ENCODE measurements at regions not wholly inside any gene's neighbourhood (a gene's known extent, or its start where the extent isn't known, plus 50 kb on each side); places are given as distances from the start of the nearest gene placed in this dataset.

GRCh38 chr9:30504502-30504905 lies 1879.9 kb upstream of the ACO1 start:
- Histone ChIP-seq H2BK15ac (ENCODE audit: low read length) (no peak overlapping the region), H2BK20ac (ENCODE audit: low read length) (no peak overlapping the region), H3K79me2 (ENCODE audit: control insufficient read depth in 1 of 2, insufficient read depth in 2 of 2, low read length in 2 of 2) (no peaks in the 10 kb centered on the region), H2AK5ac (ENCODE audit: low read depth, low read length) (no peak overlapping the region), H3K27ac (ENCODE audit: low read depth, low read length) (no peak overlapping the region), H3K36me3 (ENCODE audit: control insufficient read depth in 2 of 4, insufficient read depth in 4 of 4, low read length in 3 of 4) (no peaks in the 10 kb centered on the region), H3K14ac (ENCODE audit: insufficient read length) (no peak overlapping the region), H3K4me1 (replicated peaks in 1 of 4; ENCODE audit: control insufficient read depth in 3 of 4, insufficient read depth in 4 of 4, low read length in 3 of 4) (no peaks in the 10 kb centered on the region), H3K23ac (ENCODE audit: insufficient read length) (no peak overlapping the region), H4K8ac (ENCODE audit: extremely low read depth, insufficient read depth, low read length) (no peak overlapping the region), H4K91ac (replicated peaks; ENCODE audit: insufficient read length, low read length) (no peak overlapping the region), H3K4me3 (ENCODE audit: extremely low read depth in 1 of 4, insufficient read depth in 2 of 4, low read depth in 3 of 4, low read length in 4 of 4) (no peak overlapping the region), H2AFZ (ENCODE audit: low read length) (no peak overlapping the region), H3K9ac (replicated peaks in 1 of 4; ENCODE audit: extremely low read depth in 1 of 4, low read depth in 3 of 4, low read length in 3 of 4) (no peak overlapping the region), H3K23me2 (ENCODE audit: low read depth, low read length) (no peaks in the 10 kb centered on the region), H3K56ac (replicated peaks; ENCODE audit: insufficient read length, low read depth, low read length) (no peak overlapping the region), H3K27me3 (replicated peaks in 1 of 4; ENCODE audit: control insufficient read depth in 3 of 4, extremely low read depth in 1 of 4, insufficient read depth in 3 of 4, low read length in 3 of 4) (no peaks in the 10 kb centered on the region), H2BK12ac (ENCODE audit: low read depth, low read length) (no peak overlapping the region), H3K4ac (replicated peaks; ENCODE audit: insufficient read length, low read depth, low read length) (no peak overlapping the region), H3K9me3 (ENCODE audit: insufficient read depth in 2 of 2, low read depth in 1 of 2, low read length in 1 of 2) (no peaks in the 10 kb centered on the region), H2BK120ac (replicated peaks; ENCODE audit: low read depth, low read length) (no peak overlapping the region), H4K5ac (ENCODE audit: insufficient read length, low read depth, low read length) (no peak overlapping the region), H3K18ac (ENCODE audit: extremely low read depth, low read length) (no peak overlapping the region), H2BK5ac (ENCODE audit: low read depth, low read length) (no peak overlapping the region), H3K79me1 (ENCODE audit: low read depth, low read length) (no peaks in the 10 kb centered on the region), H4K20me1 (replicated peaks in 1 of 2; ENCODE audit: control insufficient read depth in 1 of 2, insufficient read depth in 2 of 2, low read length in 2 of 2) (no peaks in the 10 kb centered on the region), H3K4me2 (ENCODE audit: insufficient read depth in 1 of 2, low read depth in 2 of 2, low read length in 2 of 2) (no peak overlapping the region)
- POLR2A ChIA-PET (ENCODE audit: partially characterized antibody) = no interaction called here
- FAIRE-seq (no peak), DNase-seq (ENCODE audit: low read depth in 1 of 2, low spot score in 2 of 2) (no peak)
- CTCF ChIA-PET (ENCODE audit: partially characterized antibody) = no interaction called here
- 89% methylated on average over 1 of the region's 1 CpG; no CpG with 5 or more reads in 1 of the 2 experiments for WGBS, 2 experiments (ENCODE audit: extremely low coverage in 1 of 2, insufficient coverage in 1 of 2, insufficient read length in 1 of 2, insufficient replicate concordance in 2 of 2, low coverage in 1 of 2, low lambda C conversion rate in 2 of 2, missing lambda C conversion rate in 1 of 2)
- no peak for TF ChIP-seq TEAD4 (IDR thresholded peaks at IDR 0.05; ENCODE audit: low read depth, low read length)
- TF ChIP-seq RXRA (IDR thresholded peaks at IDR 0.05; ENCODE audit: insufficient read depth, low read depth, low read length) = no peak
- no peak for TF ChIP-seq CREB1 (IDR thresholded peaks at IDR 0.05)
- no peak for TF ChIP-seq TAF7 (optimal IDR thresholded peaks at IDR 0.05; ENCODE audit: borderline replicate concordance, low read depth, low read length)
- no peak for TF ChIP-seq MAFK (IDR thresholded peaks at IDR 0.05; ENCODE audit: low read depth, low read length)
- no peak for TF ChIP-seq KDM4A (IDR thresholded peaks at IDR 0.05; ENCODE audit: low read depth, low read length, severe bottlenecking)
- no peak for TF ChIP-seq POLR2A (IDR thresholded peaks at IDR 0.05; ENCODE audit: control extremely low read depth in 1 of 2, low read depth in 2 of 2, low read length in 2 of 2)
- no peak for TF ChIP-seq BACH1 (IDR thresholded peaks at IDR 0.05; ENCODE audit: low read length)
- no peak for TF ChIP-seq CHD1 (IDR thresholded peaks at IDR 0.05; ENCODE audit: low read depth, low read length)
- TF ChIP-seq KDM5A (IDR thresholded peaks at IDR 0.05; ENCODE audit: low read length) = no peak
- TF ChIP-seq CTCF (IDR thresholded peaks at IDR 0.05; ENCODE audit: control extremely low read depth in 1 of 3, insufficient read depth in 1 of 3, low read depth in 1 of 3, low read length in 3 of 3) = no peak
- no peak for TF ChIP-seq CEBPB (IDR thresholded peaks at IDR 0.05; ENCODE audit: low read depth, low read length)
- TF ChIP-seq GABPA (IDR thresholded peaks at IDR 0.05; ENCODE audit: borderline replicate concordance, insufficient read depth, low read length) = no peak
- TF ChIP-seq POU5F1 (IDR thresholded peaks at IDR 0.05; ENCODE audit: low read depth, low read length) = no peak
- no peak for TF ChIP-seq SIRT6 (IDR thresholded peaks at IDR 0.05; ENCODE audit: low read length)
